OCI-LY7 (cell line): ENCODE measurements at regions not wholly inside any gene's neighbourhood (a gene's known extent, or its start where the extent isn't known, plus 50 kb on each side); places are given as distances from the start of the nearest gene placed in this dataset.

ENCODE experiments used
- BruUV-seq: library from RNA; stranded (reverse); fragments of 400-500 nt; replicated peaks from 2 replicates; lab custom pipeline; 2021; lab: Mats Ljungman, UMichigan
- CTCF ChIA-PET: fragments of 300-600 bp; sonication (Branson Sonifier 250); formaldehyde crosslinking; loops from one replicate; lab custom pipeline; 2022; ENCODE audit warnings: antibody characterized with exemption; ENCODE audit not compliant: unreplicated experiment; lab: Charles Lee
- POLR2A ChIA-PET: fragments of 300-600 bp; sonication (Branson Sonifier 250); formaldehyde crosslinking; loops from one replicate; lab custom pipeline; 2022; ENCODE audit warnings: antibody characterized with exemption; lab: Charles Lee
- DNase-seq: peaks from one replicate; pipeline ENCODE4 v3.0.0-alpha.2; 2015; ENCODE audit warnings: low spot score
- H2AFZ ChIP-seq: fragments of 200-600 bp; sonication (generic), shearing (Covaris generic); 2 replicates; pipeline ENCODE4 v1.6.1; 2014; ENCODE audit warnings: mild to moderate bottlenecking, antibody characterized with exemption, low read length, moderate library complexity
- H3K27ac ChIP-seq: fragments of 200-600 bp; sonication (generic); 2 replicates; pipeline ENCODE4 v1.5.1; 2014; ENCODE audit warnings: mixed run types, low read depth, mild to moderate bottlenecking, moderate library complexity, low read length, inconsistent platforms; ENCODE audit not compliant: poor library complexity, severe bottlenecking
- H3K36me3 ChIP-seq: fragments of 200-600 bp; sonication (generic); 2 replicates; pipeline ENCODE4 v1.6.1; 2014; ENCODE audit warnings: mild to moderate bottlenecking, antibody characterized with exemption, low read length, moderate library complexity, mixed read lengths; ENCODE audit not compliant: insufficient read depth
- H3K4me1 ChIP-seq: fragments of 200-600 bp; sonication (generic); 2 replicates; pipeline ENCODE4 v1.5.1; 2014; ENCODE audit warnings: mild to moderate bottlenecking, low read length; ENCODE audit not compliant: insufficient read depth, poor library complexity, severe bottlenecking
- H3K4me2 ChIP-seq: fragments of 200-600 bp; sonication (generic); 2 replicates; pipeline ENCODE4 v1.6.1; 2014; ENCODE audit warnings: mild to moderate bottlenecking, low read length
- H3K4me3 ChIP-seq: fragments of 200-600 bp; sonication (generic); 2 replicates; pipeline ENCODE4 v1.5.1; 2014; ENCODE audit warnings: mild to moderate bottlenecking, low read depth, low read length; ENCODE audit not compliant: poor library complexity, severe bottlenecking
- H3K79me2 ChIP-seq: fragments of 200-600 bp; sonication (generic); 2 replicates; pipeline ENCODE4 v1.6.1; 2016; ENCODE audit warnings: low read depth, mild to moderate bottlenecking, low read length, moderate library complexity, mixed read lengths; ENCODE audit not compliant: insufficient read depth
- H3K9me2 ChIP-seq: fragments of 200-600 bp; sonication (generic); 2 replicates; pipeline ENCODE4 v1.6.1; 2016; ENCODE audit warnings: mild to moderate bottlenecking, low read length, mixed read lengths; ENCODE audit not compliant: insufficient read depth
- H3K9me3 ChIP-seq: fragments of 200-600 bp; sonication (generic); 2 replicates; pipeline ENCODE4 v1.6.1; 2014; ENCODE audit warnings: mild to moderate bottlenecking, mixed run types, low read length, mixed read lengths
- H4K20me1 ChIP-seq: fragments of 200-600 bp; sonication (generic); 2 replicates; pipeline ENCODE4 v1.6.1; 2014; ENCODE audit warnings: mild to moderate bottlenecking, antibody characterized with exemption, low read length, moderate library complexity, mixed read lengths; ENCODE audit not compliant: insufficient read depth
- EZH2phosphoT487 ChIP-seq: fragments of 200-600 bp; sonication (generic); IDR thresholded peaks from 2 replicates; pipeline ENCODE4 v1.6.1; 2018; ENCODE audit warnings: low read depth, borderline replicate concordance, mild to moderate bottlenecking, mixed run types, antibody characterized with exemption, low read length, moderate library complexity, mixed read lengths
- intact Hi-C: fragments of 100-400 bp; cut with micrococcal nuclease; formaldehyde crosslinking; loops from one replicate; pipeline ENCODE4 v1.10.0; 2022; ENCODE audit not compliant: unreplicated experiment
- TF ChIP-seq, protein P1 (sequence below): fragments of 200-600 bp; sonication (generic); conservative IDR thresholded peaks from 2 replicates; pipeline ENCODE4 v1.5.1; 2014; ENCODE audit warnings: mild to moderate bottlenecking, antibody characterized with exemption, low read length, moderate library complexity, mixed read lengths

DNA sequence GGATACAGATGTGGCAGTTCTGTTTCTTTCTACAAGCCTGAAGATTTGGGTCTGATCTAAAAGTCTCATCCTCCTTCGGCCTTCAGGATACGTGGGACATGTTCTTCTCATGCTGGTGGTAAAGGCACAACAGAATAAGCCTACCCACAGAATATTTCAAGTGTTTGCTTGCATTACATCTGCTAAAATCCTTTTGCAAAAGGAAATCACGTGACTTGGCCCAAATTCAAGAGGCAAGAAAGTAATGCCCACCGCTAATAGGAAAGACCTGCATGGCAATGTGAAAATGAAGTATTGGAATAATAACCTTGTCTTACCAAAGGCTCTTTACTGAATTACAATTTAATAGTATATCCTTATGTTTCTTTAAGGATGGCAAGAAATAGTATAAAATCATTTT is 439.9 kb upstream of the TGFBR2 start:
- no peak overlapping the region for H3K4me3 ChIP-seq
- no peak overlapping the region for H2AFZ ChIP-seq
- no peak overlapping the region for H3K4me2 ChIP-seq
- BruUV-seq: no TSS peak
- H3K4me1 ChIP-seq: no peaks in the 10 kb centered on the region
- no peaks in the 10 kb centered on the region for H3K9me2 ChIP-seq
- H3K79me2 ChIP-seq: no peaks in the 10 kb centered on the region
- no peak overlapping the region for H3K27ac ChIP-seq
- intact Hi-C loops: no loop called here
- no peak for TF ChIP-seq EZH2phosphoT487
- TF ChIP-seq, protein P1, sequence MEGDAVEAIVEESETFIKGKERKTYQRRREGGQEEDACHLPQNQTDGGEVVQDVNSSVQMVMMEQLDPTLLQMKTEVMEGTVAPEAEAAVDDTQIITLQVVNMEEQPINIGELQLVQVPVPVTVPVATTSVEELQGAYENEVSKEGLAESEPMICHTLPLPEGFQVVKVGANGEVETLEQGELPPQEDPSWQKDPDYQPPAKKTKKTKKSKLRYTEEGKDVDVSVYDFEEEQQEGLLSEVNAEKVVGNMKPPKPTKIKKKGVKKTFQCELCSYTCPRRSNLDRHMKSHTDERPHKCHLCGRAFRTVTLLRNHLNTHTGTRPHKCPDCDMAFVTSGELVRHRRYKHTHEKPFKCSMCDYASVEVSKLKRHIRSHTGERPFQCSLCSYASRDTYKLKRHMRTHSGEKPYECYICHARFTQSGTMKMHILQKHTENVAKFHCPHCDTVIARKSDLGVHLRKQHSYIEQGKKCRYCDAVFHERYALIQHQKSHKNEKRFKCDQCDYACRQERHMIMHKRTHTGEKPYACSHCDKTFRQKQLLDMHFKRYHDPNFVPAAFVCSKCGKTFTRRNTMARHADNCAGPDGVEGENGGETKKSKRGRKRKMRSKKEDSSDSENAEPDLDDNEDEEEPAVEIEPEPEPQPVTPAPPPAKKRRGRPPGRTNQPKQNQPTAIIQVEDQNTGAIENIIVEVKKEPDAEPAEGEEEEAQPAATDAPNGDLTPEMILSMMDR: no peak
- CTCF ChIA-PET: no interaction called here
- DNase-seq: no peak
- H4K20me1 ChIP-seq: no peaks in the 10 kb centered on the region
- no peaks in the 10 kb centered on the region for H3K9me3 ChIP-seq
- POLR2A ChIA-PET: no interaction called here
- H3K36me3 ChIP-seq: no peaks in the 10 kb centered on the region

DNA sequence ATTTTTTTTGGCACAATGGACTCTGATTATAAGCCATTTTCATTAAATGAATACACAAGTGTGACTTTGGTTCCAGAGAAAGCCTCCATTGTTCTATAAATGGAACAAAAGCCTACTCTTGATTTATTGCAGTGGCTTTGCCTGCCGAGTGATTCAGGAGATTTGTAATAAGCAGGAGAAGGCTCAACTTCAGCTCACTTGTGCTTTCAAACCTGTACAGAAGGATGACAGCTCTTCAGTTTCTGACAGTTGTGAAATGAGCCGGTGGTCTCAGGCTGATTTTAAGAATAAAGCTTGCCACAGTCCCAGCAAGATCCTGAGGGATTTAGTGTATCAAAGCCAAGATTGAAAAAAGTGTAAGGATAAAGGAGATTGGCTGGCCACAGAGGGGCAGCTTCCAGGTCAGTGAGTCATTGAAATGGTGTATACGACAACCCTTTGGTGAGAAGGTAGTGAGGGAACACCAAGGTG is 438.8 kb upstream of the TGFBR2 start:
- ChIA-PET CTCF (no interaction called here), POLR2A (interaction anchor here (1.0 kb wide), 1 partner anchor 8 kb away, joined by 7 read pairs; no protein-coding TSS in a partner anchor)
- TF ChIP-seq EZH2phosphoT487: no peak
- TF ChIP-seq, protein P1: no peak
- no peak for DNase-seq
- H3K4me2 ChIP-seq: no peak overlapping the region
- H3K27ac ChIP-seq: no peak overlapping the region
- H3K4me1 ChIP-seq: no peaks in the 10 kb centered on the region
- intact Hi-C loops: no loop called here
- no peaks in the 10 kb centered on the region for H4K20me1 ChIP-seq
- no peaks in the 10 kb centered on the region for H3K36me3 ChIP-seq
- BruUV-seq: no TSS peak
- H2AFZ ChIP-seq: no peak overlapping the region
- H3K4me3 ChIP-seq: no peak overlapping the region
- no peaks in the 10 kb centered on the region for H3K79me2 ChIP-seq
- H3K9me2 ChIP-seq: no peaks in the 10 kb centered on the region
- H3K9me3 ChIP-seq: no peaks in the 10 kb centered on the region

DNA sequence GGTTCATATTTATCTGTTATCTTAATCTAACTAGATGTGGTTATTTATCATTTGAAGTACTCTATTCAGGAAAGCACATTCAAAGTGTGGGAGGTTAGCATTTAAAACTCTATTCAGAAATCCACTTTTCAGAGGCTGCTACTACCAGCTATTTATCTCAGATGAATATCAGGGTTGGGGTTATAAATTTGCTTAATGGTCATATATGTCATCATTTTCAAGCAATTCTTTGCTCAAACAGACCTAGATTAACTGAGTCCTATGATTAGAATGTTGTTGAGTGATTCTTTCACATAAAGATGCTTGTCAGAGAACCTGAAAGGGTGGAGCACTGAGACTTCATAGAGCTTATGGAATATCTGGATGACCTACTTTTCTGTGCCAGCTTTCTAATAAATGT is 436.9 kb upstream of the TGFBR2 start:
- DNase-seq: no peak
- intact Hi-C loops: no loop called here
- no peaks in the 10 kb centered on the region for H3K9me2 ChIP-seq
- no peak overlapping the region for H3K27ac ChIP-seq
- no peak for TF ChIP-seq EZH2phosphoT487
- TF ChIP-seq, protein P1: no peak
- H3K36me3 ChIP-seq: no peaks in the 10 kb centered on the region
- H4K20me1 ChIP-seq: no peaks in the 10 kb centered on the region
- CTCF ChIA-PET: no interaction called here
- H3K4me1 ChIP-seq: no peaks in the 10 kb centered on the region
- no TSS peak for BruUV-seq
- no peak overlapping the region for H3K4me3 ChIP-seq
- H3K9me3 ChIP-seq: no peaks in the 10 kb centered on the region
- no peak overlapping the region for H3K4me2 ChIP-seq
- H2AFZ ChIP-seq: no peak overlapping the region
- H3K79me2 ChIP-seq: no peaks in the 10 kb centered on the region
- POLR2A ChIA-PET: interaction anchor here (0.6 kb wide), 1 partner anchor 653 kb away, joined by 3 read pairs; no protein-coding TSS in a partner anchor
